ENCODE measurements at regions not wholly inside any gene's neighbourhood (a gene's known extent, or its start where the extent isn't known, plus 50 kb on each side); places are given as distances from the start of the nearest gene placed in this dataset.

- ATAC-seq (ENCODE audit: insufficient read depth, low FRiP score) (no peak), DNase-seq (no peak)
- Histone ChIP-seq H3K9ac (ENCODE audit: insufficient read depth in 1 of 2, low read length in 2 of 2) (no peak overlapping the region), H3K27me3 (ENCODE audit: control insufficient read depth in 3 of 3, insufficient read depth in 3 of 3, low read length in 2 of 3) (no peaks in the 10 kb centered on the region), H3K4me3 (no peak overlapping the region), H3K27ac (ENCODE audit: low read depth in 1 of 2, low read length in 1 of 2) (no peak overlapping the region), H3K9me3 (ENCODE audit: control insufficient read depth in 4 of 4, insufficient read depth in 3 of 4, low read length in 3 of 4) (no peaks in the 10 kb centered on the region), H3K4me1 (ENCODE audit: control insufficient read depth in 5 of 5, insufficient read depth in 5 of 5, low read length in 5 of 5) (no peaks in the 10 kb centered on the region), H3K36me3 (ENCODE audit: control insufficient read depth in 4 of 4, insufficient read depth in 4 of 4, low read length in 4 of 4) (no peaks in the 10 kb centered on the region)
- TF ChIP-seq CTCF (IDR thresholded peaks at IDR 0.05; ENCODE audit: control extremely low read depth, extremely low read depth) = no peak
- 81 to 100% methylated on average over 2 of the region's 2 CpGs for WGBS, 2 donors
Measured at GRCh38 chrX:27903960-27904359, 77.3 kb downstream of the DCAF8L1 start.

- ATAC-seq (ENCODE audit: insufficient read depth, low FRiP score) (no peak), DNase-seq (no peak)
- Histone ChIP-seq H3K9ac (ENCODE audit: insufficient read depth in 1 of 2, low read length in 2 of 2) (no peak overlapping the region), H3K27me3 (ENCODE audit: control insufficient read depth in 3 of 3, insufficient read depth in 3 of 3, low read length in 2 of 3) (no peaks in the 10 kb centered on the region), H3K9me3 (ENCODE audit: control insufficient read depth in 4 of 4, insufficient read depth in 3 of 4, low read length in 3 of 4) (peaks cover 0 to 2% (median under 1%) of the 10 kb centered on the region in 4 donors), H3K4me3 (no peak overlapping the region), H3K27ac (ENCODE audit: low read depth in 1 of 2, low read length in 1 of 2) (no peak overlapping the region), H3K36me3 (ENCODE audit: control insufficient read depth in 4 of 4, insufficient read depth in 4 of 4, low read length in 4 of 4) (no peaks in the 10 kb centered on the region), H3K4me1 (ENCODE audit: control insufficient read depth in 5 of 5, insufficient read depth in 5 of 5, low read length in 5 of 5) (no peaks in the 10 kb centered on the region)
- WGBS, 2 donors = 56 to 77% methylated on average over 2 of the region's 2 CpGs
- no peak for TF ChIP-seq CTCF (IDR thresholded peaks at IDR 0.05; ENCODE audit: control extremely low read depth, extremely low read depth)
Measured at GRCh38 chrX:27893871-27894270, 86.1 kb downstream of the MAGEB10 start.

GRCh38 chrX:27893211-27893610 is 85.4 kb downstream of the MAGEB10 start:
- no peak for TF ChIP-seq CTCF (IDR thresholded peaks at IDR 0.05; ENCODE audit: control extremely low read depth, extremely low read depth)
- Histone ChIP-seq H3K9me3 (ENCODE audit: control insufficient read depth in 4 of 4, insufficient read depth in 3 of 4, low read length in 3 of 4) (peaks cover 0 to 2% (median under 1%) of the 10 kb centered on the region in 4 donors), H3K27ac (ENCODE audit: low read depth in 1 of 2, low read length in 1 of 2) (no peak overlapping the region), H3K27me3 (ENCODE audit: control insufficient read depth in 3 of 3, insufficient read depth in 3 of 3, low read length in 2 of 3) (no peaks in the 10 kb centered on the region), H3K36me3 (ENCODE audit: control insufficient read depth in 4 of 4, insufficient read depth in 4 of 4, low read length in 4 of 4) (no peaks in the 10 kb centered on the region), H3K9ac (ENCODE audit: insufficient read depth in 1 of 2, low read length in 2 of 2) (no peak overlapping the region), H3K4me1 (ENCODE audit: control insufficient read depth in 5 of 5, insufficient read depth in 5 of 5, low read length in 5 of 5) (no peaks in the 10 kb centered on the region), H3K4me3 (no peak overlapping the region)
- DNase-seq (no peak), ATAC-seq (ENCODE audit: insufficient read depth, low FRiP score) (no peak)
- 52 to 68% methylated on average over 3 of the region's 3 CpGs for WGBS, 2 donors

GRCh38 chrX:27890611-27891010 is 82.8 kb downstream of the MAGEB10 start:
- ATAC-seq (ENCODE audit: insufficient read depth, low FRiP score) (no peak), DNase-seq (no peak)
- Histone ChIP-seq H3K9me3 (ENCODE audit: control insufficient read depth in 4 of 4, insufficient read depth in 3 of 4, low read length in 3 of 4) (peaks cover 0 to 2% (median under 1%) of the 10 kb centered on the region in 4 donors), H3K27me3 (ENCODE audit: control insufficient read depth in 3 of 3, insufficient read depth in 3 of 3, low read length in 2 of 3) (no peaks in the 10 kb centered on the region), H3K4me3 (no peak overlapping the region), H3K27ac (ENCODE audit: low read depth in 1 of 2, low read length in 1 of 2) (no peak overlapping the region), H3K36me3 (ENCODE audit: control insufficient read depth in 4 of 4, insufficient read depth in 4 of 4, low read length in 4 of 4) (no peaks in the 10 kb centered on the region), H3K9ac (ENCODE audit: insufficient read depth in 1 of 2, low read length in 2 of 2) (no peak overlapping the region), H3K4me1 (ENCODE audit: control insufficient read depth in 5 of 5, insufficient read depth in 5 of 5, low read length in 5 of 5) (no peaks in the 10 kb centered on the region)
- WGBS, 2 donors = 88 to 97% methylated on average over 1 of the region's 1 CpG
- TF ChIP-seq CTCF (IDR thresholded peaks at IDR 0.05; ENCODE audit: control extremely low read depth, extremely low read depth) = no peak
